ENCODE measurements at regions not wholly inside any gene's neighbourhood (a gene's known extent, or its start where the extent isn't known, plus 50 kb on each side); places are given as distances from the start of the nearest gene placed in this dataset.

DNA sequence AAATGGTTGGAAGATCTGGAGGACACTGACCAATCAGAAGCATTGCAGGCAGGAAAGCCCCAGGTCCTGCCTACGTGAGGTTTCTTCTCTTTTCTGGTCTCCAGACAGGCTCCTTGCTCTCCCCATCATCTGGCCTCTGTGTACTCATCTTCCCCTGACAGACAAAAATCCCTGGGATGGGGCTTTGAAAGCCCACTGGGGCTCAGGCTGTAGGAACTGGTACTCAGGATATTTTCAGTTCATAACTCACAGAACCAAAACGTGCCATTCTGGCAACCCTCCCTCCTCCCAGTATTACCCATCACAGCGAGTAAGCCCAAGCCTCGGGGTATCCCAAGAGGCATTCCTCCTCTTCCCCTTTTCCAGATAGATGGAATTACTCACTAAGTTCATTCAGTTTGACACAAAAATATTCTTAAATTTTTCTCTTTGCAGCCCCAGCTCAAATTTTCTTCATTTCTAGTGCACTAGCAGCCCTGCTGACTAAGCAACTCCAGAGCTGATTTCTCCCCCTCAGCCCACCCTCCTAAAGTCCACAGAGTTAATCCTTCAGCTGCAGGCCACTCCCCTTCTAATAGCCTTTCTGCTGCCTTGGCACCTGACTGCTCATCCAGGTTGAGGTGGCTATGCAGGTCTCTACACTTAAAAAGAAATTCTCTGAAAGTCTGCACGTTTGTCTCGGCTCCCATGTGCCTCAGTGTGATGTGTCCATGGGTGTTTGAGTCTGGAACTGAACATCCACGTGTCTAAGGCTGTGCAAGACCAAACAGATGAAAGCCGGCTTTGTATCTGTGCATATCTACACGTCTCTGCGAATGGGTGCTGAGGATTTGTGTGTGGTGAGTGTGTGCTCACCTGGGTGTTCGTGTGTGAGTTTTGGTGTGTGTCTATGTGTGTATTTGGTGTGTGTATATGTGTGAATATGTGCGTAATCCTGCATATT, 331.4 kb downstream of the CCSER2 start:
- intact Hi-C loops (cut with micrococcal nuclease) = no loop called here
- no peak overlapping the region for H3K4me3 ChIP-seq (replicated peaks in 1 of 3; ENCODE audit: low read depth in 2 of 3, low read length in 3 of 3)
- TF ChIP-seq, protein P1, sequence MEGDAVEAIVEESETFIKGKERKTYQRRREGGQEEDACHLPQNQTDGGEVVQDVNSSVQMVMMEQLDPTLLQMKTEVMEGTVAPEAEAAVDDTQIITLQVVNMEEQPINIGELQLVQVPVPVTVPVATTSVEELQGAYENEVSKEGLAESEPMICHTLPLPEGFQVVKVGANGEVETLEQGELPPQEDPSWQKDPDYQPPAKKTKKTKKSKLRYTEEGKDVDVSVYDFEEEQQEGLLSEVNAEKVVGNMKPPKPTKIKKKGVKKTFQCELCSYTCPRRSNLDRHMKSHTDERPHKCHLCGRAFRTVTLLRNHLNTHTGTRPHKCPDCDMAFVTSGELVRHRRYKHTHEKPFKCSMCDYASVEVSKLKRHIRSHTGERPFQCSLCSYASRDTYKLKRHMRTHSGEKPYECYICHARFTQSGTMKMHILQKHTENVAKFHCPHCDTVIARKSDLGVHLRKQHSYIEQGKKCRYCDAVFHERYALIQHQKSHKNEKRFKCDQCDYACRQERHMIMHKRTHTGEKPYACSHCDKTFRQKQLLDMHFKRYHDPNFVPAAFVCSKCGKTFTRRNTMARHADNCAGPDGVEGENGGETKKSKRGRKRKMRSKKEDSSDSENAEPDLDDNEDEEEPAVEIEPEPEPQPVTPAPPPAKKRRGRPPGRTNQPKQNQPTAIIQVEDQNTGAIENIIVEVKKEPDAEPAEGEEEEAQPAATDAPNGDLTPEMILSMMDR (IDR thresholded peaks at IDR 0.05) = no peak
- WGBS (ENCODE audit: insufficient coverage) = 84% methylated on average over 9 of the region's 12 CpGs
- DNase-seq = no peak
- H3K79me2 ChIP-seq (ENCODE audit: insufficient read depth, low read length) = no peaks in the 10 kb centered on the region
- Mint-ChIP-seq H3K9me3 (peaks cover 0 to 2% (median 0%) of the 10 kb centered on the region in 7 donors), H3K27ac (no peak overlapping the region), H3K36me3 (no peaks in the 10 kb centered on the region), H3K4me3 (no peak overlapping the region), H3K27me3 (ENCODE audit: low read depth in 3 of 3) (no peaks in the 10 kb centered on the region), H3K4me1 (no peaks in the 10 kb centered on the region)
- H3K27ac ChIP-seq (ENCODE audit: low read depth in 1 of 2, low read length in 2 of 2) = no peak overlapping the region
- H3K36me3 ChIP-seq (replicated peaks in 1 of 2; ENCODE audit: control insufficient read depth in 1 of 2, insufficient read depth in 2 of 2, low read length in 2 of 2) = no peaks in the 10 kb centered on the region
- H3K4me2 ChIP-seq (replicated peaks; ENCODE audit: extremely low read depth, low read length, poor library complexity, severe bottlenecking) = no peak overlapping the region
- H2AFZ ChIP-seq (ENCODE audit: insufficient read depth, low read depth, low read length, poor library complexity, severe bottlenecking) = no peak overlapping the region
- H3K9me3 ChIP-seq (replicated peaks in 1 of 2; ENCODE audit: control insufficient read depth in 1 of 2, insufficient read depth in 1 of 2, low read length in 2 of 2) = no peaks in the 10 kb centered on the region
- no peaks in the 10 kb centered on the region for H3K27me3 ChIP-seq (ENCODE audit: control insufficient read depth in 2 of 2, insufficient read depth in 2 of 2, low read length in 2 of 2)
- H4K20me1 ChIP-seq (ENCODE audit: insufficient read depth, low read length) = no peaks in the 10 kb centered on the region
- no peak overlapping the region for H3K9ac ChIP-seq (ENCODE audit: insufficient read depth, low read length, poor library complexity, severe bottlenecking)
- no peaks in the 10 kb centered on the region for H3K4me1 ChIP-seq (ENCODE audit: control insufficient read depth in 1 of 2, insufficient read depth in 2 of 2, low read length in 2 of 2)

DNA sequence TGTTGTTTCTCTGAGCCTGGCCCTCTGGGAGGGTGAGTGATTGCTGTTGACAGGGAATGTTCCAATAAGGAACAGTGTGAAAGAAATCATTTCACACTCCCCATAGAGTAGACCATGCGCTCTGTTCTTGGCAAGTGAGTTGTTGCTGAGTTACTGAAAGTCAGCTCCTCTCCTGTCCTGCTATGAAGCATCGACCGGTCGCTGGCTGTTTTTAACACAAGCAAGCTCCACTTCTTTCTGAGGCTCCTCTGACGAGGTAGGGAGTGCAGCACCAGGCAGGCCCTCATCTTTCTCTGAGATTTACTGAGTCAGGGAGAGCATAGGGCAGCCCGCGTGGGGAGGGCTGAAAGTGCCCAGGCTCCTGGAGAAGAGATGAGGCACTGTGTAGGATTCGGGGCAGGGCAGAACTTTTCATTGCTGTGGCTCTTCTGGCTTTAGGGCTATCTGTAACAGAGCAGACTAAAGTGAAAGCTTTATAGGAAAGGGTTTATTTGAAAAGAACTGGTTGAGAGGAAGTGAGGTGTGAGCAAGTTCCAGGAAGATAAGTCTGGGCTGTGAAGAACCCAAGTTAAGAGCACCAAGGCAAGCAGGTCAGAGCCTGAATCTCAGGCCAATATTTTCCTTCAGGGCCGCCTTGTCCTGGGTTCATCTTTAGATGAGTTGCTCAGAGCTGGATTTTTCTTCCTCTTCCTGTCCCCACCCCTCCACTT, 332.2 kb downstream of the CCSER2 start:
- no peaks in the 10 kb centered on the region for H3K79me2 ChIP-seq (ENCODE audit: insufficient read depth, low read length)
- H2AFZ ChIP-seq (ENCODE audit: insufficient read depth, low read depth, low read length, poor library complexity, severe bottlenecking) = no peak overlapping the region
- no peaks in the 10 kb centered on the region for H3K36me3 Mint-ChIP-seq
- no peak overlapping the region for H3K9ac ChIP-seq (ENCODE audit: insufficient read depth, low read length, poor library complexity, severe bottlenecking)
- WGBS (ENCODE audit: insufficient coverage) = 81% methylated on average over 7 of the region's 9 CpGs
- no peak overlapping the region for H3K27ac Mint-ChIP-seq
- no peaks in the 10 kb centered on the region for H3K27me3 Mint-ChIP-seq (ENCODE audit: low read depth in 3 of 3)
- H3K27ac ChIP-seq (ENCODE audit: low read depth in 1 of 2, low read length in 2 of 2) = no peak overlapping the region
- H4K20me1 ChIP-seq (ENCODE audit: insufficient read depth, low read length) = no peaks in the 10 kb centered on the region
- intact Hi-C loops (cut with micrococcal nuclease) = no loop called here
- TF ChIP-seq, protein P1 (IDR thresholded peaks at IDR 0.05) = no peak
- peaks cover 0 to 2% (median 0%) of the 10 kb centered on the region in 7 donors for H3K9me3 Mint-ChIP-seq
- no peaks in the 10 kb centered on the region for H3K4me1 Mint-ChIP-seq
- no peaks in the 10 kb centered on the region for H3K4me1 ChIP-seq (ENCODE audit: control insufficient read depth in 1 of 2, insufficient read depth in 2 of 2, low read length in 2 of 2)
- no peaks in the 10 kb centered on the region for H3K36me3 ChIP-seq (replicated peaks in 1 of 2; ENCODE audit: control insufficient read depth in 1 of 2, insufficient read depth in 2 of 2, low read length in 2 of 2)
- no peak overlapping the region for H3K4me3 Mint-ChIP-seq
- no peaks in the 10 kb centered on the region for H3K9me3 ChIP-seq (replicated peaks in 1 of 2; ENCODE audit: control insufficient read depth in 1 of 2, insufficient read depth in 1 of 2, low read length in 2 of 2)
- H3K4me2 ChIP-seq (replicated peaks; ENCODE audit: extremely low read depth, low read length, poor library complexity, severe bottlenecking) = no peak overlapping the region
- H3K27me3 ChIP-seq (ENCODE audit: control insufficient read depth in 2 of 2, insufficient read depth in 2 of 2, low read length in 2 of 2) = no peaks in the 10 kb centered on the region
- no peak for DNase-seq
- no peak overlapping the region for H3K4me3 ChIP-seq (replicated peaks in 1 of 3; ENCODE audit: low read depth in 2 of 3, low read length in 3 of 3)
